ENCODE measurements at regions not wholly inside any gene's neighbourhood (a gene's known extent, or its start where the extent isn't known, plus 50 kb on each side); places are given as distances from the start of the nearest gene placed in this dataset.
A peak's percentile ranks its signal among the peaks of the same experiment; 100 is the strongest.
"Not testable (repeated sequence)": the region's sequence is repeated elsewhere in the genome, so short reads cannot be mapped to it uniquely, and the experiment has no call there.

DNA sequence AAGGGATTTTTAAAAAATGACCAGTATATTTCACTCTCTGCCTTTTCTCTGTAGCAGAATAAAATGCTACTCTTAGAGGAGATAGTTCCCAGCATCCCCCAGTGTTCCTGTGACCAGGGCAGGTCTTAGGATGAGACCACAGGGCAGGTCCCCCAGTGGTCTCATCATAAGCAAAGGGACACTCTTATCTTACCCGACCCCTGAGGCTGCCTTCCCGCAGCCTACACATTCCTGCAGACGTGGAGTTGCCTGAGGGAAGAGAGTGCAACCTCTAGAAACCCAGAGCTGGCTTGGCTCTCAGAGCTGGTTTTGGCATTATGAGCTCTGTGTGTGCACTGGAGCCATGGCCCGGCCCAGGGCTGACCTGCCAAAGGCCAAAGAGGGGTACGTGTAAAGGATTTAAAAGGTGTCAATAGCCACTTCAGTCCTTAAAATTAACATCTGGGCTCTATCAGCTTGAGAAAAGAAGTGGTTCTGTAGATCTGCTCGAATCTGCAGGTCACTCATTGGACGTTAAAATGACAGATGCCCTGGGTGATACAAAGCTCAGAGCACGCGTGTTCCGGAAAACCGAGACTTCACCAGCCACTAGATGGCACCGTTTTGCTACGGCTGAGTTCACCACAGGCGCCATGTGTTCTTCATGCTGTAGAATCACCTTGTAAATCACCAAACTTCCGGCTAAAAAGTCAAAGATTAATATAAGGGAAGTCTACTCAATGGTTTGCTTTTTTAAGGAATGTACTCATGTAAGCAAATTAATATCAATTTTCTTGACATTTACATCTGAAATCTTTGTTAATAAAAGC is 60.4 kb upstream of the GPR31 start:
- not testable (repeated sequence) for H3K4me1 ChIP-seq (ENCODE audit: low read depth, poor library complexity, severe bottlenecking)

GRCh38 chr6:167219079-167219478 is 61.3 kb upstream of the GPR31 start:
- not testable (repeated sequence) for H3K27me3 ChIP-seq (ENCODE audit: insufficient read depth, low read depth); H3K79me2 ChIP-seq (ENCODE audit: insufficient read depth, low read depth); H3K27ac ChIP-seq; H3K4me2 ChIP-seq; H3K36me3 ChIP-seq (ENCODE audit: insufficient read depth); H4K20me1 ChIP-seq (ENCODE audit: insufficient read depth); H3K4me3 ChIP-seq (IDR thresholded peaks at IDR 0.05; ENCODE audit: insufficient read depth, low read depth, low read length); H3K9ac ChIP-seq; H3K4me1 ChIP-seq (ENCODE audit: low read depth, poor library complexity, severe bottlenecking); H2AFZ ChIP-seq (ENCODE audit: low read depth)

More for the DNA sequence above, 60.4 kb upstream of the GPR31 start:
- not testable (repeated sequence) for H2AFZ ChIP-seq (ENCODE audit: low read depth); H3K27ac ChIP-seq; H3K27me3 ChIP-seq (ENCODE audit: insufficient read depth, low read depth); H3K4me2 ChIP-seq; H3K4me3 ChIP-seq (IDR thresholded peaks at IDR 0.05; ENCODE audit: insufficient read depth, low read depth, low read length); H3K9ac ChIP-seq; H3K79me2 ChIP-seq (ENCODE audit: insufficient read depth, low read depth); H4K20me1 ChIP-seq (ENCODE audit: insufficient read depth); H3K36me3 ChIP-seq (ENCODE audit: insufficient read depth)
- TF ChIP-seq CTCF (conservative IDR thresholded peaks at IDR 0.05; ENCODE audit: low read depth, low read length) = peak; percentile 47; the same call in 1 of the 2 replicates

DNA sequence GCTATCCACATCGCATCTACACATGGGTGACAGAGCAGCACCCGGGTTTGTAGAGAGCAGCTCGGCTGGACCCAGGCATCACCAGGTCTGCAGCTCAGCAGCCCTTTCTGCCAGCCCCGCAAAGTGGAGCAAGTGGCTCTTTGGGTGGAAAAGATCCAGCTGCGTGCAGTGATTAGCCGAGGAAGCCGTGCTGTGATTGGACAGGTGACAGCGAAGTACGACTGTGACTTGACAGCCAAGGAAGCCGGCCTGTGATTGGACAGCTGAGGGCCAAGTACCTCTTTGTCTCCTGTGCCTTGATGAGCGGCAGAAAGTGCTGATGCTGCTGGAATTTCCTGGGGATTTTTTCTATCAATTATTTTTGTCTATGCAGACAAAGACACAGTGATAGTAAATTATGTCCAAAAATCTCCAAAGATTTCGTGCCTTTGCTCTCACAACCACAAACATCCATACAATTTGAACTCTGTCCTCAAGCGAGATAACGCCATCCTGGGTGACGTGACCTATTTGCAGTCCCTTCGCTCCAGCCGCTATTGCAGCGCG is 62.3 kb upstream of the GPR31 start:
- Histone ChIP-seq H4K20me1 (ENCODE audit: insufficient read depth) (no peaks in the 10 kb centered on the region), H3K4me3 (IDR thresholded peaks at IDR 0.05; ENCODE audit: insufficient read depth, low read depth, low read length) (no peak overlapping the region), H3K36me3 (ENCODE audit: insufficient read depth) (no peaks in the 10 kb centered on the region), H3K27me3 (ENCODE audit: insufficient read depth, low read depth) (no peaks in the 10 kb centered on the region), H3K4me1 (ENCODE audit: low read depth, poor library complexity, severe bottlenecking) (no peaks in the 10 kb centered on the region), H2AFZ (ENCODE audit: low read depth) (no peak overlapping the region), H3K27ac (no peak overlapping the region), H3K4me2 (no peak overlapping the region), H3K79me2 (ENCODE audit: insufficient read depth, low read depth) (no peaks in the 10 kb centered on the region), H3K9ac (no peak overlapping the region)
- no peak for TF ChIP-seq CTCF (conservative IDR thresholded peaks at IDR 0.05; ENCODE audit: low read depth, low read length)

DNA sequence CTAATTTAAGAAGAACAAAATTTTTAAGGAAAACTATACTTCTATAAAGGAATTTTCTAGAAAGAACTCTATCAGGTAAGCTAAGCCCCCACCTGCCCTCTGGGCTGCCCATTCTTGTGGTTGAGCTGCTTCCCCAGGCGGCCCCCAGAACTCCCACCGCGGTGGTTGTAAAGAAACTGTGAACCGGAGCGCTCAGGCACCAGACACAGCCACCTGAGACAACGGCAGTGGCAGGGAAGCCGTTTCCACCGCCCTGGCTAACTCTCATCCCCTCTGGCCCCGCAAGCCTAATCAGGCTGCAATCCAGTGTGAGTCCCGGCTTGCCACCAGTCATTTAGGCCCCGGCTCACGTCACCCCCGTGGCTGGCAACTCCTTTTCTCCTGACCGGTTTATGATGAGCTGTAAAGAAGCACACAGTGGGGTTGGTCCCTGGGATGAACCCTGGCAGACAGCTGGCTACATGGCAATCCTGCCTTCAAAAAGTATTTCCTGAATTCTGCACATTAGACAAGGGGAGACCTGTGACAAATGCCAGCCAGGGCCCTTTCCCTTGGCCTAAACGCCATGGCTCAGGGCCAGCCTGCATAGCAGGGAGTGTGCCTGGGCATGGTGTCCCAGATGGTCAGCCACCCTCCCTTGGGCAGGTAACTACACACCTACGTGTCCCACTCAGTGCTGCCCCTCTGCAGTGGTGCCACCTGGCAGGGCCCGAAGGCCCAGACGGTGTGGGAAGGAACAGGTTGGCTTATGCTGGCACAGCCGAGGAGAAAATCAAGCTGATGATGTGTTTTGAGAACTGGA is 63.8 kb upstream of the GPR31 start:
- Histone ChIP-seq H3K9ac (no peak overlapping the region), H3K4me3 (IDR thresholded peaks at IDR 0.05; ENCODE audit: insufficient read depth, low read depth, low read length) (no peak overlapping the region), H3K4me1 (ENCODE audit: low read depth, poor library complexity, severe bottlenecking) (no peaks in the 10 kb centered on the region), H2AFZ (ENCODE audit: low read depth) (no peak overlapping the region), H3K79me2 (ENCODE audit: insufficient read depth, low read depth) (no peaks in the 10 kb centered on the region), H3K27ac (no peak overlapping the region), H3K27me3 (ENCODE audit: insufficient read depth, low read depth) (no peaks in the 10 kb centered on the region), H3K4me2 (no peak overlapping the region), H3K36me3 (ENCODE audit: insufficient read depth) (no peaks in the 10 kb centered on the region), H4K20me1 (ENCODE audit: insufficient read depth) (no peaks in the 10 kb centered on the region)
- no peak for TF ChIP-seq CTCF (conservative IDR thresholded peaks at IDR 0.05; ENCODE audit: low read depth, low read length)

- not testable (repeated sequence) for H4K20me1 ChIP-seq (ENCODE audit: insufficient read depth); H3K27me3 ChIP-seq (ENCODE audit: insufficient read depth, low read depth); H3K4me2 ChIP-seq; H3K79me2 ChIP-seq (ENCODE audit: insufficient read depth, low read depth); H3K36me3 ChIP-seq (ENCODE audit: insufficient read depth); H3K4me1 ChIP-seq (ENCODE audit: low read depth, poor library complexity, severe bottlenecking); H3K4me3 ChIP-seq (IDR thresholded peaks at IDR 0.05; ENCODE audit: insufficient read depth, low read depth, low read length); H3K9ac ChIP-seq; H2AFZ ChIP-seq (ENCODE audit: low read depth); H3K27ac ChIP-seq
These were observed 65.3 kb upstream of the UNC93A start for GRCh38 chr6:167225566-167226382.
